GM12878 (cell line): ENCODE measurements at regions not wholly inside any gene's neighbourhood (a gene's known extent, or its start where the extent isn't known, plus 50 kb on each side); places are given as distances from the start of the nearest gene placed in this dataset.

ENCODE experiments used
- ATAC-seq: fragments of 200-7000 bp; cut with Tn5 transposase; 3 replicates; pipeline ENCODE4 v1.9.1; 2020; ENCODE audit warnings: mild to moderate bottlenecking, moderate library complexity
- BruUV-seq: library from RNA; stranded (reverse); fragments of 400-500 nt; replicated peaks from 2 replicates; lab custom pipeline; 2021; lab: Mats Ljungman, UMichigan
- CTCF ChIA-PET: fragments of 300-600 bp; sonication (Branson Sonifier 250); formaldehyde crosslinking; extraction: SDS; loops from one replicate; lab custom pipeline; 2021; ENCODE audit warnings: inconsistent platforms; lab: Yijun Ruan, JAX
- POLR2A ChIA-PET: fragments of 350-600 bp; formaldehyde crosslinking; extraction: SDS; loops from one replicate; lab custom pipeline; 2021; ENCODE audit warnings: inconsistent platforms; lab: Charles Lee
- RAD21 ChIA-PET: fragments of 300-600 bp; sonication (Branson Sonifier 250); formaldehyde crosslinking; loops from one replicate; lab custom pipeline; 2023; ENCODE audit warnings: antibody characterized with exemption; ENCODE audit not compliant: unreplicated experiment; lab: Charles Lee
- SMC1A ChIA-PET: fragments of 300-600 bp; sonication (Branson Sonifier 250); formaldehyde crosslinking; loops from one replicate; lab custom pipeline; 2023; ENCODE audit not compliant: unreplicated experiment, uncharacterized antibody; lab: Charles Lee
- DNase-seq: peaks from one replicate; pipeline ENCODE4 v3.0.0-alpha.2; 2011; ENCODE audit warnings: low read depth, low spot score
- FAIRE-seq: peaks from 3 replicates; lab custom pipeline; 2011; peaks lifted over from hg19 to GRCh38; lab: Jason Lieb, UNC
- H2AFZ ChIP-seq: 2 replicates; pipeline ENCODE4 v1.6.0; 2011; ENCODE audit warnings: low read depth, low read length, control low read depth; ENCODE audit not compliant: control insufficient read depth
- H3K27ac ChIP-seq: 2 replicates; pipeline ENCODE4 v1.5.1; 2011; ENCODE audit warnings: control low read depth; ENCODE audit not compliant: control insufficient read depth, insufficient read depth
- H3K27me3 ChIP-seq, 2 experiments: replicated peaks in 1 of 2; 2 replicates each; pipeline versions ENCODE4 v1.6.0 to v1.6.1; 2011; ENCODE audit warnings: low read length in 1 of 2; ENCODE audit not compliant: control insufficient read depth in 2 of 2, insufficient read depth in 2 of 2
- H3K36me3 ChIP-seq, 2 experiments: 2 replicates each; pipeline ENCODE4 v1.5.1; 2011; ENCODE audit warnings: low read length in 1 of 2; ENCODE audit not compliant: control insufficient read depth in 2 of 2, insufficient read depth in 2 of 2
- H3K4me1 ChIP-seq: 2 replicates; pipeline ENCODE4 v1.6.1; 2011; ENCODE audit warnings: mild to moderate bottlenecking, low read length, moderate library complexity, mixed read lengths; ENCODE audit not compliant: control insufficient read depth, insufficient read depth
- H3K4me2 ChIP-seq: 2 replicates; pipeline ENCODE4 v1.6.0; 2011; ENCODE audit warnings: control low read depth; ENCODE audit not compliant: control insufficient read depth, insufficient read depth
- H3K4me3 ChIP-seq: fragments of 200-600 bp; sonication (generic); 2 replicates; pipeline ENCODE4 v1.5.1; 2016
- H3K79me2 ChIP-seq: 2 replicates; pipeline ENCODE4 v1.6.0; 2011; ENCODE audit warnings: low read length; ENCODE audit not compliant: control insufficient read depth, insufficient read depth
- H3K9ac ChIP-seq: 2 replicates; pipeline ENCODE4 v1.8.0; 2011; ENCODE audit warnings: low read length, control low read depth, mixed read lengths; ENCODE audit not compliant: control insufficient read depth, insufficient read depth
- H3K9me3 ChIP-seq: replicated peaks from 3 replicates; pipeline ENCODE4 v1.5.1; 2011; ENCODE audit warnings: mild to moderate bottlenecking, low read length; ENCODE audit not compliant: control insufficient read depth, insufficient read depth
- H4K20me1 ChIP-seq: 2 replicates; pipeline ENCODE4 v1.6.0; 2011; ENCODE audit not compliant: control insufficient read depth, insufficient read depth
- ATF7 ChIP-seq: fragments of 450-650 bp; IDR thresholded peaks from 2 replicates; pipeline ENCODE4 v1.6.1; 2016; ENCODE audit warnings: low read depth, mild to moderate bottlenecking
- CREB1 ChIP-seq: IDR thresholded peaks from 2 replicates; pipeline ENCODE4 v1.6.1; 2012; ENCODE audit warnings: low read depth, mild to moderate bottlenecking, inconsistent platforms
- EGR1 ChIP-seq, 2 experiments: IDR thresholded peaks; 1 replicate in 1 of 2; 2 replicates in 1 of 2; pipeline ENCODE4 v1.6.1; 2011 to 2012; ENCODE audit warnings: low read depth in 2 of 2, low read length in 2 of 2, borderline replicate concordance in 1 of 2, mild to moderate bottlenecking in 1 of 2, moderate library complexity in 1 of 2
- MYC ChIP-seq: IDR thresholded peaks from 2 replicates; pipeline ENCODE4 v1.6.1; 2011; ENCODE audit warnings: mild to moderate bottlenecking, low read length, moderate library complexity, inconsistent platforms; ENCODE audit not compliant: insufficient read depth, insufficient replicate concordance, insufficient read length, severe bottlenecking
- PAX5 ChIP-seq: IDR thresholded peaks from 2 replicates; pipeline ENCODE4 v1.6.1; 2011; ENCODE audit warnings: low read depth, low read length, borderline replicate concordance
- POLR2AphosphoS5 ChIP-seq: IDR thresholded peaks from 2 replicates; pipeline ENCODE4 v1.6.1; 2011; ENCODE audit warnings: mild to moderate bottlenecking, low read length, inconsistent platforms
- SREBF2 ChIP-seq: IDR thresholded peaks from 2 replicates; pipeline ENCODE4 v1.6.1; 2012; ENCODE audit warnings: mild to moderate bottlenecking, low read length
- SUPT20H ChIP-seq: IDR thresholded peaks from 2 replicates; pipeline ENCODE4 v1.6.1; 2011; ENCODE audit warnings: low read depth, mild to moderate bottlenecking, low read length, moderate library complexity, borderline replicate concordance; ENCODE audit not compliant: control insufficient read depth
- WGBS: methylation state at CpG from one replicate; pipeline ENCODE4 v1.1.6; 2016; ENCODE audit warnings: low lambda C conversion rate; ENCODE audit not compliant: insufficient replicate concordance, insufficient coverage; ENCODE audit errors: missing lambda C conversion rate; 5-methylcytosine and 5-hydroxymethylcytosine counted together
- in situ Hi-C: fragments of 300-500 bp; cut with MboI; formaldehyde crosslinking; loops from 9 replicates; pipeline ENCODE4 v1.14.3; 2018; ENCODE audit warnings: mixed read lengths
- intact Hi-C: fragments of 100-400 bp; cut with micrococcal nuclease; formaldehyde crosslinking; loops from one replicate; pipeline ENCODE4 v1.14.2; 2022; ENCODE audit not compliant: unreplicated experiment
- TF ChIP-seq, protein P1 (sequence below): fragments of 450-650 bp; IDR thresholded peaks from 2 replicates; pipeline ENCODE4 v1.6.1; 2016; ENCODE audit warnings: mild to moderate bottlenecking
- TF ChIP-seq, protein P2 (sequence below): fragments of 450-650 bp; IDR thresholded peaks from 2 replicates; pipeline ENCODE4 v1.6.1; 2014; ENCODE audit warnings: mild to moderate bottlenecking
- TF ChIP-seq, protein P3 (sequence below): fragments of 450-650 bp; IDR thresholded peaks from 2 replicates; pipeline ENCODE4 v1.6.1; 2017; ENCODE audit warnings: mild to moderate bottlenecking

GRCh38 chr18:76557026-76557575 lies 62.1 kb upstream of the ZNF516 start (continued):
- TF ChIP-seq MYC: no peak
- no peak for TF ChIP-seq CREB1

GRCh38 chr18:76554547-76555222 lies 59.6 kb upstream of the ZNF516 start:
- FAIRE-seq (no peak), DNase-seq (no peak), ATAC-seq (no peak)
- Histone ChIP-seq H2AFZ (no peak overlapping the region), H3K27me3 (no peaks in the 10 kb centered on the region), H4K20me1 (no peaks in the 10 kb centered on the region), H3K36me3 (no peaks in the 10 kb centered on the region), H3K27ac (no peak overlapping the region), H3K9ac (no peak overlapping the region), H3K4me2 (no peak overlapping the region), H3K79me2 (no peaks in the 10 kb centered on the region), H3K4me1 (no peaks in the 10 kb centered on the region), H3K4me3 (no peak overlapping the region), H3K9me3 (no peaks in the 10 kb centered on the region; the same call in 2 of the 3 replicates)
- ChIA-PET CTCF (interaction anchor here (1.3 kb wide), 1 partner anchor 80 kb away, joined by 3 read pairs; no protein-coding TSS in a partner anchor), POLR2A (no interaction called here), RAD21 (no interaction called here), SMC1A (interaction anchor here (1.0 to 1.1 kb wide), 3 partner anchors 9 to 187 kb away, joined by 3 to 4 read pairs (median 3); no protein-coding TSS in a partner anchor)
- 73% methylated on average over 12 of the region's 12 CpGs for WGBS
- in situ Hi-C loops (no loop called here), intact Hi-C loops (no loop called here)
- no TSS peak for BruUV-seq
- TF ChIP-seq PAX5 (no peak), POLR2AphosphoS5 (no peak), ATF7 (no peak), SUPT20H (no peak), EGR1 (IDR thresholded peaks at IDR 0.05; ENCODE audit: borderline replicate concordance in 1 of 2, low read depth in 2 of 2, low read length in 2 of 2) (no peak), SREBF2 (no peak)
- TF ChIP-seq, protein P1, sequence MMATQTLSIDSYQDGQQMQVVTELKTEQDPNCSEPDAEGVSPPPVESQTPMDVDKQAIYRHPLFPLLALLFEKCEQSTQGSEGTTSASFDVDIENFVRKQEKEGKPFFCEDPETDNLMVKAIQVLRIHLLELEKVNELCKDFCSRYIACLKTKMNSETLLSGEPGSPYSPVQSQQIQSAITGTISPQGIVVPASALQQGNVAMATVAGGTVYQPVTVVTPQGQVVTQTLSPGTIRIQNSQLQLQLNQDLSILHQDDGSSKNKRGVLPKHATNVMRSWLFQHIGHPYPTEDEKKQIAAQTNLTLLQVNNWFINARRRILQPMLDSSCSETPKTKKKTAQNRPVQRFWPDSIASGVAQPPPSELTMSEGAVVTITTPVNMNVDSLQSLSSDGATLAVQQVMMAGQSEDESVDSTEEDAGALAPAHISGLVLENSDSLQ: no peak
- TF ChIP-seq, protein P2, sequence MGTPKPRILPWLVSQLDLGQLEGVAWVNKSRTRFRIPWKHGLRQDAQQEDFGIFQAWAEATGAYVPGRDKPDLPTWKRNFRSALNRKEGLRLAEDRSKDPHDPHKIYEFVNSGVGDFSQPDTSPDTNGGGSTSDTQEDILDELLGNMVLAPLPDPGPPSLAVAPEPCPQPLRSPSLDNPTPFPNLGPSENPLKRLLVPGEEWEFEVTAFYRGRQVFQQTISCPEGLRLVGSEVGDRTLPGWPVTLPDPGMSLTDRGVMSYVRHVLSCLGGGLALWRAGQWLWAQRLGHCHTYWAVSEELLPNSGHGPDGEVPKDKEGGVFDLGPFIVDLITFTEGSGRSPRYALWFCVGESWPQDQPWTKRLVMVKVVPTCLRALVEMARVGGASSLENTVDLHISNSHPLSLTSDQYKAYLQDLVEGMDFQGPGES: no peak
- TF ChIP-seq, protein P3, sequence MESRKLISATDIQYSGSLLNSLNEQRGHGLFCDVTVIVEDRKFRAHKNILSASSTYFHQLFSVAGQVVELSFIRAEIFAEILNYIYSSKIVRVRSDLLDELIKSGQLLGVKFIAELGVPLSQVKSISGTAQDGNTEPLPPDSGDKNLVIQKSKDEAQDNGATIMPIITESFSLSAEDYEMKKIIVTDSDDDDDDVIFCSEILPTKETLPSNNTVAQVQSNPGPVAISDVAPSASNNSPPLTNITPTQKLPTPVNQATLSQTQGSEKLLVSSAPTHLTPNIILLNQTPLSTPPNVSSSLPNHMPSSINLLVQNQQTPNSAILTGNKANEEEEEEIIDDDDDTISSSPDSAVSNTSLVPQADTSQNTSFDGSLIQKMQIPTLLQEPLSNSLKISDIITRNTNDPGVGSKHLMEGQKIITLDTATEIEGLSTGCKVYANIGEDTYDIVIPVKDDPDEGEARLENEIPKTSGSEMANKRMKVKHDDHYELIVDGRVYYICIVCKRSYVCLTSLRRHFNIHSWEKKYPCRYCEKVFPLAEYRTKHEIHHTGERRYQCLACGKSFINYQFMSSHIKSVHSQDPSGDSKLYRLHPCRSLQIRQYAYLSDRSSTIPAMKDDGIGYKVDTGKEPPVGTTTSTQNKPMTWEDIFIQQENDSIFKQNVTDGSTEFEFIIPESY: no peak
